Vagina (tissue), 2 donors: ENCODE measurements at regions not wholly inside any gene's neighbourhood (a gene's known extent, or its start where the extent isn't known, plus 50 kb on each side); places are given as distances from the start of the nearest gene placed in this dataset.

Experiments used
- CTCF ChIP-seq, 3 experiments: fragments of 450-650 bp in 2 of 3; fragments of 200-600 bp in 1 of 3; sonication (generic) in 1 of 3; IDR thresholded peaks; one replicate each; pipeline ENCODE4 v1.5.1; 2017 to 2019; ENCODE audit warnings: antibody characterized with exemption in 3 of 3, mild to moderate bottlenecking in 2 of 3, moderate library complexity in 2 of 3
- POLR2A ChIP-seq, 2 donors: fragments of 450-650 bp; IDR thresholded peaks; one replicate each; pipeline ENCODE4 v1.6.1; 2017; ENCODE audit warnings: antibody characterized with exemption in 2 of 2, mild to moderate bottlenecking in 2 of 2, moderate library complexity in 2 of 2
- POLR2AphosphoS5 ChIP-seq, 2 donors: sonication (generic); formaldehyde crosslinking; IDR thresholded peaks; one replicate each; pipeline ENCODE4 v1.9.0; 2017; ENCODE audit warnings: antibody characterized with exemption in 2 of 2, mild to moderate bottlenecking in 2 of 2, low read depth in 1 of 2; ENCODE audit not compliant: insufficient read depth in 1 of 2

GRCh38 chr7:41103331-41103730, 599.6 kb downstream of the INHBA start:
- TF ChIP-seq CTCF (IDR thresholded peaks at IDR 0.05) (no peak), POLR2AphosphoS5 (IDR thresholded peaks at IDR 0.05; ENCODE audit: insufficient read depth in 1 of 2, low read depth in 1 of 2) (no peak), POLR2A (IDR thresholded peaks at IDR 0.05) (no peak)
